Activated naive CD4-positive, alpha-beta T cell treated with anti-CD3 and anti-CD28 coated beads, Interleukin-2, amount 10 ng/mL, durations not matched to agents 7 days and 5 days (primary cell): ENCODE measurements at regions not wholly inside any gene's neighbourhood (a gene's known extent, or its start where the extent isn't known, plus 50 kb on each side); places are given as distances from the start of the nearest gene placed in this dataset.
"Not testable (repeated sequence)": the region's sequence is repeated elsewhere in the genome, so short reads cannot be mapped to it uniquely, and the experiment has no call there.

Experiments used
- CTCF ChIA-PET: fragments of 350-600 bp; sonication (Branson Sonifier 250); formaldehyde crosslinking; loops from one replicate; lab custom pipeline; 2021; ENCODE audit warnings: antibody characterized with exemption; lab: Charles Lee
- DNase-seq: peaks from one replicate; pipeline ENCODE4 v3.0.0-alpha.2; 2020
- H3K27ac Mint-ChIP-seq: one replicate; pipeline ENCODE4 v1.8.0; 2021; ENCODE audit warnings: mild to moderate bottlenecking, moderate library complexity, mixed read lengths
- H3K27me3 Mint-ChIP-seq: one replicate; pipeline ENCODE4 v1.8.0; 2021; ENCODE audit warnings: mild to moderate bottlenecking, mixed read lengths
- H3K36me3 Mint-ChIP-seq: one replicate; pipeline ENCODE4 v1.8.0; 2021; ENCODE audit warnings: mixed read lengths
- H3K4me1 Mint-ChIP-seq: one replicate; pipeline ENCODE4 v1.8.0; 2021; ENCODE audit warnings: mixed read lengths
- H3K4me3 Mint-ChIP-seq: one replicate; pipeline ENCODE4 v1.8.0; 2021; ENCODE audit warnings: mild to moderate bottlenecking, moderate library complexity, mixed read lengths
- H3K9me3 Mint-ChIP-seq: one replicate; pipeline ENCODE4 v1.8.0; 2021; ENCODE audit warnings: mixed read lengths

DNA sequence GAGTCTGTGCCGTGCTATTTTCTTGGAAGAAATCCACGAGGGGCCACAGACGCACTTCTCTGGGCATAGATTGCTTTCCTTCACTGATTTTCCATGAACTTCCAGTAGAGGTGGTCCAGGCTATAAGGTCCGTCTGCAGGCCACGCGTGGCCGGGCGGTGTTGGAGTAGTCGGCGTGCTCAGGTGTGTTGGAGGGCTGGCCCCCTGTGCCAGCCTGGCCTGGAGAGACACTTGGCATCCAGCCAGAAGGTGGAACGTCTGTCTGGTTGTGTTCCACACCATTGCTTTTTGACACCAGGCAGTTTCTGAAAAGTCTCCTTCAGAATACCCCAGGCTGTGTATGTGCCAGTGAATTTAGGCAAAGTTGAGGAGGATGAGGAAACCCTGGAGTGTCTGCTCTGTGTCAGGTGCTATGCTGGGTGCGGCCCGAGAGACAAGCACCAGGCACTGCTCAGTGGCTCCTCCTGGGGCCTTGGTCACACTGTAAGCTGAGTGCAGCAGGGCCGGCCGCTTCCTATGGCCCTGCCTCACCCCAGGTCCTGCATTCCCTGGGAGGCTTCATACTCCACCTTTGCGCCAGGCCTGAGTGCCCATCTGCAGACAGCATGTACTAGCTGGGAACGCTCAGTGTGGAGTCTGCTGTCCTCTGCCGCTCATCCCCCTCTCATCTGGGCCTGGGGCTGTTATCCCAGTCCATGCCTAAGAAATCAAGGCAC lies 52.1 kb upstream of the TAMM41 start:
- no peak overlapping the region for H3K27ac Mint-ChIP-seq
- peaks cover 6% of the 10 kb centered on the region for H3K27me3 Mint-ChIP-seq
- no peaks in the 10 kb centered on the region for H3K36me3 Mint-ChIP-seq
- H3K4me1 Mint-ChIP-seq: no peaks in the 10 kb centered on the region
- H3K9me3 Mint-ChIP-seq: no peaks in the 10 kb centered on the region
- CTCF ChIA-PET: no interaction called here
- no peak for DNase-seq
- H3K4me3 Mint-ChIP-seq: no peak overlapping the region

DNA sequence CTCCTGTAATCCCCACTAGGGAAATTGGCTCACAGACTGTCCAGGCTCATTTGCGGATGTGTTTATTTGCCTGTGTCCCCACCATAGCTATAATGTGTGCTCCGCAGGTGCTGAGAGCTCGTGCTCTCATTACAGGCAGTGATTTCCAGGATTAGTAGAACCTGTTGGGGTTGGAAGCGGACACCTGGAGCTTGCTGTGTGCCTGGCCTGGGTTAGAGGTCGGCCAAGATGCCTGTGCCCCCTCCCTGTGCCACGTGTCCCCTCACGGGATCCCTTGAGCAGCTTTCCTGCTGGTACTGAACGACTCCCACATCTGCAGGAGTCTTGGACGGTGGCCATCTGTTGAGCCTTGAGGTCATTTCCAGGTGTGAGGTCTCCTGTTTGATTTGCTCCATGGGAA lies 52.7 kb upstream of the TAMM41 start:
- H3K27me3 Mint-ChIP-seq, CTCF ChIA-PET: not testable (repeated sequence)

DNA sequence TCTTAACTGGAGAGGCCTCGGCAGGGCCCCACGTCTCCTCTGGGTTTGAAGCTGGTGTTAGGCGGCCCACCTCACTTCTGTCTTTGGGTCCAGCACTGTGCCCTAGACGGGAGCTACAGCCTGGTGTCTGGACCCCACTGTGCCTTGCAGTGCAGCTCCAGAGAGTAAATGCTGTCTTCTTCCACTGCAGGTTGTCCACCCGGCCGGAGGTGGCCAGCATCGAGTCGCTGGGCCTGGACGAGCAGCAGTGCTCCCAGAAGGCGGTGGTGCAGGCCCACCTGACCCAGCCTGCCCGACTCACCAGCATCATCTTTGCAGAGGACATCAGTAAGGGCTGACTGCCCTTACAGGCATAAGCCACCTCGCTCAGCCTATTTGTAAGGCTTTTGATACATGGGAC lies 53.1 kb upstream of the TAMM41 start:
- no peak overlapping the region for H3K4me3 Mint-ChIP-seq
- no peaks in the 10 kb centered on the region for H3K9me3 Mint-ChIP-seq
- no peaks in the 10 kb centered on the region for H3K4me1 Mint-ChIP-seq
- no peak for DNase-seq
- CTCF ChIA-PET: no interaction called here
- peaks cover 4% of the 10 kb centered on the region for H3K27me3 Mint-ChIP-seq
- H3K36me3 Mint-ChIP-seq: no peaks in the 10 kb centered on the region
- H3K27ac Mint-ChIP-seq: no peak overlapping the region

More for the DNA sequence above, 52.7 kb upstream of the TAMM41 start:
- not testable (repeated sequence) for DNase-seq, H3K4me1 Mint-ChIP-seq, H3K4me3 Mint-ChIP-seq, H3K9me3 Mint-ChIP-seq, H3K36me3 Mint-ChIP-seq, H3K27ac Mint-ChIP-seq

DNA sequence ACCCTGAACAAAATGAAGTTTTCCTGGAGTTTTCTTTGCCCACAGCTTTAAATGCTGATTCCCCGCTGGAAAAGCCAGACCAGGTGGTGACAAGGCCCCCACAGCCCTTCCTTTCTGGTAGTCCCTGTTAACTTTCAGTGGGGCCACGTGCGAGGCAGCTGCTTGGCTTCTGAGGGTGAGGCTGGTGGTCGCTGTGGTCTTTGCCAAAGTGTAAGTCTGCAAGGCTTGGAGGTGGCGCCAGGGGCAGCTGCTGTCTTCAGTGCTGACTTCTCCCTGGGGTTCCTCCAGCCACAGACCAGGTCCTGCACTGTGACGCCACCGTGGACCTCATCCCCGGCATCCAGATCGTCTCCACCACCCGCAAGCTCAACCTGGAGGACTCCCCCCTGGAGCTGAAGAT lies 54.1 kb upstream of the TAMM41 start:
- H3K9me3 Mint-ChIP-seq: no peaks in the 10 kb centered on the region
- no peak overlapping the region for H3K4me3 Mint-ChIP-seq
- no peaks in the 10 kb centered on the region for H3K36me3 Mint-ChIP-seq
- no peak overlapping the region for H3K27ac Mint-ChIP-seq
- DNase-seq: no peak
- CTCF ChIA-PET: no interaction called here
- peaks cover 3% of the 10 kb centered on the region for H3K27me3 Mint-ChIP-seq
- H3K4me1 Mint-ChIP-seq: no peaks in the 10 kb centered on the region

DNA sequence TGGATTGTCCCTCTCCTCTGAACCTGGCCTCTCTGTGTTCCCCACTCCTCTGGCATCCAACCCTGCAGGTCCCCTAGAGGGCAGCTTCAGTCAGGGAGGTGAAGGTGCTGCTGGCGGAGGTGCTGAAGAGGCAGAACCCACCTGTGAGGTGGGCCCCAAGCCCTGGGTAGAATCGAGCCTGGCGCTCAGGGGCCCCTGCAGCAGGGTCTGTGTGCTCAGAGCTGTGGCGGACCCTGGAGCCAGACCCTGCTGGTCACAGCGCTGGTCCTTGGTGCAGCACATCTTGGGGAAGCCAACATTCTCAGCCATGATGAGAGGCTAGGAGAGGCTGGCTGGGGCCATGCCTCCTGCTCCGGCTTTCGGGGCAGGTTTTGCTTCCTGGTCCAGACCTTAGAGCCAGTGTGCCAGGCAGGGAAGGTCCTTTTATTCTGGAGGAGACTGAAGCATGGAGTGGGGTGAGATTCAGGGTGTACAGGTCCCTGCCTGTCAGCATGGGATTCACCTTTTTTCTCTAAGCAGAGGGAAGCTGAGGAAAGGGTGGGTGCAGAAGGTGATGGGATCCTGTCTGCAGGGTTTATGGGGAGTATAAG lies 54.7 kb upstream of the TAMM41 start:
- no peak for DNase-seq
- Mint-ChIP-seq H3K4me1 (no peaks in the 10 kb centered on the region), H3K36me3 (no peaks in the 10 kb centered on the region), H3K27me3 (peaks cover 3% of the 10 kb centered on the region), H3K27ac (no peak overlapping the region), H3K4me3 (no peak overlapping the region), H3K9me3 (no peaks in the 10 kb centered on the region)
- CTCF ChIA-PET: no interaction called here

DNA sequence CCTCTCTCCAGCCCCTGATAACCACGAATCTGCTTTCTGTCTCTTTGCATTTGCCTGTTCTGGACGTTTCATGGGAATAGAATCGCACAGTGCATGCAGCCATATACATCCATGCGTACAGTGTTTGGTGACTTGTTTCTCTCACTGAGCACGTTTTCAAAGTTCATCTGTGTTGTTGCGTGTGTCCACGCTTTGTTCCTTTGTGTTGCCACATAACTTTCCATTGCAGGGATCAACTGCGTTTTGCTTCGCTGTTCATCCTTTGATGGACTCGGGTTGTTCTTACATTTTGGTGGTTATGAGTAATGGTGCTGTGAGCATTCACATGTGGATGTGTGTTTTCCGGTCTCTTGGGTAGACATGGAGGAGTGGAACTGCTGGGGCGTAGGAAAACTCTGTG lies 56.4 kb upstream of the TAMM41 start:
- peaks cover 3% of the 10 kb centered on the region for H3K27me3 Mint-ChIP-seq
- DNase-seq: no peak
- CTCF ChIA-PET: no interaction called here

DNA sequence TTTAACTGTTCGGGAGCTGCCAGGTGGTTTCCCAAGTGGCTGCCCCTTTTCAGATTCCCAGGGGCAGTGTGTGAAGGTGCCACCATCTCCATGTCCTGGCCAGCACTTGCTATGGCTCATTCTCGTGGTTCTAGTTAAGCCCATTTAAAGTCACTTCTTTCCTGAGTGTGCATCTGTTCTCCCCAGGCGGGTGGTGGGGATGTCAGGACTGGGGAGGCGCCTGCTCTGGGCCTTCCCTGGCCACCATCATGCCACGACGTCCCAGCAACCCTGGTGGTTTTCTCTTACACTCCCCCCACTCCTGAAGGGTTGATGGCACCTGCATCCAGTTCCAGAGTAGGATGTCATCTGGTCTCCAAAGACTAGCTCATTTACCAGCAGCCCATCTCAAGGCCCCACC lies 56.8 kb upstream of the TAMM41 start:
- H3K36me3 Mint-ChIP-seq: no peaks in the 10 kb centered on the region
- H3K4me3 Mint-ChIP-seq: no peak overlapping the region

More for the DNA sequence above, 56.4 kb upstream of the TAMM41 start:
- no peaks in the 10 kb centered on the region for H3K9me3 Mint-ChIP-seq
- H3K4me3 Mint-ChIP-seq: no peak overlapping the region
- no peaks in the 10 kb centered on the region for H3K4me1 Mint-ChIP-seq
- H3K36me3 Mint-ChIP-seq: no peaks in the 10 kb centered on the region
- H3K27ac Mint-ChIP-seq: no peak overlapping the region

DNA sequence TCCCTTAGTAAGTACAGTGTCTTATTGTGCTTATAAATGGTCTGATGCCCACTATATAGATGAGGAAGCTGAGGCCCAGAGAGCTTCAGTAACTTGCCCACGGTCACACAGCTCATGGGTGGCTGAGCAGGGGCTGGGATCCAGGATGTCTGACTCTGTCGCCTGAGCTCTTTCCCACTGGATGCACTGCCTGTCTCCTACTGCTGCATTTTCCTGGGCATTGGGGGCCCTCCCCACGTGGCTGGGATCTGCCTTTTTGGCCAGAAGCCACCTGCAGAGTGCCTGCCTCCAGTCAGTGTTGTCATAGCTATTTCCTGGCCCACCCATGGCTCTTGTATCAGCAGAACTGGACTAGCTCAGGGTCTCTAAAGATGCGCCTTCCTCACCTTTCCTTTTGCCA lies 57.5 kb upstream of the TAMM41 start:
- H3K4me3 Mint-ChIP-seq: no peak overlapping the region
- H3K27me3 Mint-ChIP-seq: peaks cover 3% of the 10 kb centered on the region
- no peak for DNase-seq
- H3K4me1 Mint-ChIP-seq: peaks cover under 1% of the 10 kb centered on the region
- no peaks in the 10 kb centered on the region for H3K9me3 Mint-ChIP-seq
- no peaks in the 10 kb centered on the region for H3K36me3 Mint-ChIP-seq
- no peak overlapping the region for H3K27ac Mint-ChIP-seq
- CTCF ChIA-PET: no interaction called here

More for the DNA sequence above, 56.8 kb upstream of the TAMM41 start:
- H3K9me3 Mint-ChIP-seq: no peaks in the 10 kb centered on the region
- H3K27ac Mint-ChIP-seq: no peak overlapping the region
- H3K27me3 Mint-ChIP-seq: peaks cover 3% of the 10 kb centered on the region
- CTCF ChIA-PET: no interaction called here
- no peak for DNase-seq
- no peaks in the 10 kb centered on the region for H3K4me1 Mint-ChIP-seq

DNA sequence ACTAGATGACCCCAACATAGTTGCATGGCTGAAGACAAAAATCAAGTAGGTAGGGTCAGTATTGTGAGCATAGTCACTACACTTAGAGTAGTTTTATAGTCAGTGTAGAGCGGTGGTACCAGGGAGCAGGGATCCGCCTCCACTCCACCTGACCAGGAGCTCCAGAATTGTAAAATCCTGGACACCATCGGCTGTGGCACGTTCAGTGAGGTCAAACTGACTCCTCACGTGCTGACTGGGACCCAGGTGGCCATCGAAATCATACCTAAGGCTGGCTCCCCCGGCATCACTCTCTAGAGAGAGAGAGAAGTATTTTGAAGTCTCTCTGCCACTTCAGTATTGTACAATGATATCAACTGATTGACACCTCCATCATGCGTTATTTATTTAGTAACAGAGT lies 59.7 kb upstream of the TAMM41 start:
- Mint-ChIP-seq H3K9me3 (no peaks in the 10 kb centered on the region), H3K27ac (no peak overlapping the region)
- CTCF ChIA-PET: no interaction called here

DNA sequence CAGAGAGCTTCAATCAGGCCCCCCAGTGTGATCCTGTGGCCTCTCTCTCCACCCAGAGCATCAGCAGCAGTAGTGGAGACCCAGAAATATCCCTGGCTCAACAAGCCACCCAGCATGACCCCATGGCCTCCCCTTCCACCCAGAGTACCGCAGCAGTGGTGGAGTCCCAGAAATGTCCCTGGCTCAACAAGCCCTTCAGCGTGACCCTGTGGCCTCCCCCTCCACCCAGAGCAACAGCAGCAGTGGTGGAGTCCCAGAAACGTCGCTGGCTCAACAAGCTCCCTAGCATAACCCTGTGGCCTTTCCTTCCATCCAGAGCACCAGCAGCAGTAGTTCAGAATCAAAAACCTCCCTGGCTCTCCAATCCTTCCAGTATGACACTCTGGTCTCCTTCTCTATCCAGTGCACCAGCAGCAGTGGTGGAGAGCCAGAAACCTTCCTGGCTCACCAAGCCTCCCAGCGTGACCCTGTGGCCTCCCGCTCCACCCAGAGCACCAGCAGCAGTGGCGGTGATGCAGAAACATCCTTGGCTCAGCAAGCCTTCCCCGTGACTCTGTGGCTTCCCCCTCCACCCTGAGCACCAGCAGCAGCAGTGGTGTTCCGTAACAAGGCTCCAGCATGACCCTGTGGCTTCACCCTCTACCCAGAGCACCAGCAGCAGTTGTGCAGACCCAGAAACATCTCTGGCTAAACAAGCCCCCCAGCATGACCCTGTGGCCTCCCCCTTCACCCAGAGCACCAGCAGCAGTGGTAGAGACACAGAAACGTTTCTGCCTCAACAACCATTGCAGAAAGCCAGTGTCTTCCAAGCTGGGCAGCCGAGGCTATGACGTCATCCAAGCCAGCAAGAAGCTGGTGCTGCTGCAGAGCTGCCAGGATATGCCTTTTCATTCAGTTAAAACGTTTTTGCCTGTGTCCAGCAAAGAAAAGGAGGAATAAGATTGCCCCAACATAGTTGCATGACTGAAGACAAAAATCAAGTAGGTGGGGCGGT lies 61.3 kb upstream of the TAMM41 start:
- H3K36me3 Mint-ChIP-seq: no peaks in the 10 kb centered on the region
- H3K4me1 Mint-ChIP-seq: peaks cover 2% of the 10 kb centered on the region
- DNase-seq: no peak
- CTCF ChIA-PET: no interaction called here
- H3K9me3 Mint-ChIP-seq: no peaks in the 10 kb centered on the region
- no peak overlapping the region for H3K27ac Mint-ChIP-seq
- H3K4me3 Mint-ChIP-seq: no peak overlapping the region
- no peaks in the 10 kb centered on the region for H3K27me3 Mint-ChIP-seq

More for the DNA sequence above, 59.7 kb upstream of the TAMM41 start:
- Mint-ChIP-seq H3K36me3 (no peaks in the 10 kb centered on the region), H3K4me3 (no peak overlapping the region), H3K4me1 (peaks cover 2% of the 10 kb centered on the region), H3K27me3 (no peaks in the 10 kb centered on the region)
- no peak for DNase-seq

DNA sequence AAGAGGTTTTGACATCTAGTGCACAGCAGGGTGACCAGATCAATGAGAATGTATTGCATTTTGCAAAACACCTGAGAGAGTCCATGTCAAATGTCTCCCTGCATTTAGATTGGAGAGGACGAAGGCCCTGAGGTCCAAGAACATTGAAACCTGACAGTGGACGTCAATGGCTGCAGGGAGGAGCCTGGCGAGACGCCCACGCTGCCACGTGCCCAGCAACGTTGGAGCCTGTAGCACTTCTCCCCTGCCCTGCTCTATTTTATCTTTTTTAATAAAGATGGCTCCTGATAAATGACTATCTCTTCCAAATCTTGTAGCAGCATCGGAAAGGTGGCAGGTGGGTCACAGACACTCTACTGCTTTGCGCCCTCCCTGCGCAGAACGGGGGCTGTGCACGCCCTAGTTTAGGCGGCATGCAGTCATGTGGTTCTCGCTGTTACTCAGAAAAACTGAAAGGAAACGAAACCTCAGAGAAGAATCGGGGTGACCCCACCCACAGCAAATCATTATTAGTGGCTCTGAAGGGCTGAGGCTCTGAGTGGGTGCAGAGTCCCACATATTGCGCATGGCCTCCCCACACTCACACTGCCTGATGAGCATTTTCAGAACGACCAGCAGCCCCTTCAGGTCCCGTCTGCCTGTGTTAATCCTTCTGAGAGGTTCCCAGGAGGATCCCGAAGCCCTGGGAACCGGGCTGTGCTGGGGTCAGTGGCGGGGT lies 62.5 kb upstream of the TAMM41 start:
- H3K4me3 Mint-ChIP-seq: no peak overlapping the region
- H3K27ac Mint-ChIP-seq: no peak overlapping the region
- H3K27me3 Mint-ChIP-seq: no peaks in the 10 kb centered on the region
- CTCF ChIA-PET: no interaction called here
- H3K9me3 Mint-ChIP-seq: no peaks in the 10 kb centered on the region
- no peaks in the 10 kb centered on the region for H3K36me3 Mint-ChIP-seq
- no peak for DNase-seq
- peaks cover 2% of the 10 kb centered on the region for H3K4me1 Mint-ChIP-seq

DNA sequence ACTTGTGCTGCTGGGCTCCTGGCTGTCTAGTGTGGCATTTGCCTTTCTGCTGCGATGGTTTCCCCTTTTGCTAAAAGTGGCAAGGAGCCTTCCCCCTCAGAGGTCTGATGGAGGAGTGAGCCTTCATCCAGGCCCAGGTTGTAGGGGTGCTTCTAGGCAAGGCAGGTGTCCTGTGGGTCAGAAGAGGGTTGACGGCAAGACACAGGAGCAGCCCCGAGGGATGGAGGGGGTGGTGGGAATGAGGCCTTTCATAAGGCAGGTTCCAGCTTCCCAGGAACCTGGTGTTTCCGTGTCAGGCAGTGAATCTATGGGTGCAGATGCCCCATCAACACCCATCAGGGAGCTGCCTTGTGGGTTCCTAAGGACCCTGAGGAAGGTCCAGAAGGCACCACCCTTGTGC lies 63.0 kb upstream of the TAMM41 start:
- Mint-ChIP-seq H3K36me3 (no peaks in the 10 kb centered on the region), H3K4me3 (no peak overlapping the region), H3K4me1 (peaks cover 2% of the 10 kb centered on the region), H3K27ac (no peak overlapping the region), H3K27me3 (no peaks in the 10 kb centered on the region), H3K9me3 (no peaks in the 10 kb centered on the region)
- no peak for DNase-seq
- CTCF ChIA-PET: no interaction called here

DNA sequence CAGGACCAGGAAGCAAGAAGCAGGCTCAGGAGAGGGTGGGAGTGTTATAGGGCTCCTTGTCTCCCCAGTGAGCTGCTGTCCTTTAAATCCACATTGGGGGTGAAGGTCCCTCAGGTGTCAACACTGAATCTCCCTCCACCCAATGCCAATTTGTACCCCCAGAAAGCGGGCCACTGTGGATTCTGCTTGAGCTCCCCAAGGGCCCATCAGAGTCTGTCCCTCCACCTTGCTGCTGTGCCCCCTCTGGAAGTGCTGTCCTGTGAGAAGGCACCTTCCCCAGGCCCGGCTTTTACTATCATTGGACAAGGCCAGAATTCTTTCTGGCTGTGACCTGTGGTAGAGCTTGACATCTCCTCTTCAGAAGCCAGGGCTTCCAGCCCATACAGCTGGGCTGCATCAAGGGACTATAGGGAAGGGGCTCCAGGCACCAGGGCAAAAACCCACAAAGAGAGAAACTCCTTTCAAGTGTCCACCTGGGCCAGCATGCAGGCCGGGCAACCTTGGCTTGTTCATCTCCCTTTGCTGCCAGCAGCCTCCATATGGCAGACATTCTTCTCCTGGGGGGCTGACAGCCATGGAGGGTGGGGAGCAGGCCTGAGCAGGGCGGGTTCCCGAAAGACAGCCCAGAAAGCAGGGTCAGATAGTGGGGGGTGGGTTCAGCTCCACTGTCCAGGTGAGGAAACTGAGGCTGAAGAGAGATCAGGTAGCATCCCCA lies 63.7 kb upstream of the TAMM41 start:
- H3K4me1 Mint-ChIP-seq, H3K36me3 Mint-ChIP-seq, CTCF ChIA-PET, H3K9me3 Mint-ChIP-seq, DNase-seq, H3K4me3 Mint-ChIP-seq, H3K27me3 Mint-ChIP-seq, H3K27ac Mint-ChIP-seq: not testable (repeated sequence)
